ENCODE measurements at regions not wholly inside any gene's neighbourhood (a gene's known extent, or its start where the extent isn't known, plus 50 kb on each side); places are given as distances from the start of the nearest gene placed in this dataset.

GRCh38 chr1:5620418-5620817 lies 371.8 kb downstream of the NPHP4 start:
- Histone ChIP-seq H3K9me3 (ENCODE audit: severe bottlenecking) (no peaks in the 10 kb centered on the region), H3K27ac (no peak overlapping the region), H3K4me3 (ENCODE audit: low read depth, low read length) (no peak overlapping the region), H3K36me3 (no peaks in the 10 kb centered on the region), H3K27me3 (ENCODE audit: insufficient read depth, low read depth, severe bottlenecking) (no peaks in the 10 kb centered on the region)
- peak; percentile 28 for DNase-seq
- TF ChIP-seq CTCF (IDR thresholded peaks at IDR 0.05; ENCODE audit: low read depth, low read length), result peak; percentile 58

DNA sequence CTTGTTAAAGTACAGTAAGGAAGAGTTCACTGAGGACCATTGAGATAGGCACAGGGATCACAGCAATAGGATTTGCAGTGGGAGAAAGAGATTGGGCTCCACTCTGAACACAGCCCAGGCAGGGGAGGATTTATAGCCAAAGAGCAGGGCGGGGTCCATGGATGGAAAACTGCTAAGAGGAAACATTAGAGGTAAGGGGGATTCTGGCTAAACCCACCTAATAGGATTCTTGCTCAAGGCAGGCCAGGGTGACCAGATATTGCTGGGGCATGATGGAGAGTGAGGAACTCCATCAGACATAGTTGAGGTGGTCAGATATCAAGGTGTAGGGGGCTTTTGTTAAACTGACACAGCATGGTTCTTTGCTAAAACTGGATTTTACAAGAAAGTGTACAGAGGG lies 372.8 kb downstream of the NPHP4 start:
- Histone ChIP-seq H3K27ac (no peak overlapping the region), H3K4me3 (ENCODE audit: low read depth, low read length) (no peak overlapping the region), H3K36me3 (no peaks in the 10 kb centered on the region), H3K9me3 (ENCODE audit: severe bottlenecking) (no peaks in the 10 kb centered on the region), H3K27me3 (ENCODE audit: insufficient read depth, low read depth, severe bottlenecking) (no peaks in the 10 kb centered on the region)
- TF ChIP-seq CTCF (IDR thresholded peaks at IDR 0.05; ENCODE audit: low read depth, low read length), result no peak
- DNase-seq, result no peak

DNA sequence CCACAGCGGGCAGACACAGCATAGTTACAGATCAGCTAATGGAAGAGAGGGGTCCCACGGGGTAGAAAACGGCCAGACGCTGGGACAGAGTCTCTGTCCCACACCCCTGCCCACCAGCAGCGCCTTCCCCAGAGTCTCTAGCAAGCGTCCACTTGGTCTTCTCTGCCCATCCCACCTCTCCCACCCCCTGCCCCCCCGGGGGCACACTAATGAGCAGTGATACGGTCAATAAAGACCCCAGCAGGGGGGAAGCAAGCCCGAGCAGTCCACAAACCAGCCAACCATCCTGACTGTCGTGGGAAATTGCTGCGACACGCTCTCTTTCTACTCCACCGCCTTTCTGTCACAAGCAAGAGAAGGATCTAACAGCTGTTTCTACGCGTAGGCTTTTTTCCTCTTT lies 374.7 kb downstream of the NPHP4 start:
- TF ChIP-seq CTCF (IDR thresholded peaks at IDR 0.05; ENCODE audit: low read depth, low read length), result no peak
- no peak for DNase-seq
- H3K27ac ChIP-seq, result no peak overlapping the region
- no peaks in the 10 kb centered on the region for H3K27me3 ChIP-seq (ENCODE audit: insufficient read depth, low read depth, severe bottlenecking)
- H3K4me3 ChIP-seq (ENCODE audit: low read depth, low read length), result no peak overlapping the region
- H3K9me3 ChIP-seq (ENCODE audit: severe bottlenecking), result no peaks in the 10 kb centered on the region
- H3K36me3 ChIP-seq, result no peaks in the 10 kb centered on the region

DNA sequence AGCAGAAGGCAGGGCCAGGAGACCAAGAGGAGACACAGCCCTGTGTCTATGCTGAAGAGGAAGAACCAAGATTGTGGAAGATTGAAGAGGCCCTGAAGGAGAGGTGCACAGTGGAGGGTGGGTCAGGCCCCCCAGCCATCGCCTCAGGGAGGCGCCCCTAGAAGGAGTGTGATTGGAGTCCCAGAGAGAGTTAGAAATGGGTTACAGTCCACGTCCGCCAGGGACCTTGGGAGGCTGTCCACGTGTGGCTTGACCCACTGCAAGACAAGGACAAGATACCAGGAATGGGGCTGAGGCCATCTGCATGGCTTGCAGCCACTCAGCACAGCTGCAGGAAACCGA lies 375.1 kb downstream of the NPHP4 start:
- H3K4me3 ChIP-seq (ENCODE audit: low read depth, low read length), result no peak overlapping the region
- no peaks in the 10 kb centered on the region for H3K27me3 ChIP-seq (ENCODE audit: insufficient read depth, low read depth, severe bottlenecking)
- no peaks in the 10 kb centered on the region for H3K9me3 ChIP-seq (ENCODE audit: severe bottlenecking)
- H3K27ac ChIP-seq, result no peak overlapping the region
- TF ChIP-seq CTCF (IDR thresholded peaks at IDR 0.05; ENCODE audit: low read depth, low read length), result no peak
- no peaks in the 10 kb centered on the region for H3K36me3 ChIP-seq
- DNase-seq, result no peak

GRCh38 chr1:5616366-5617178 lies 375.7 kb downstream of the NPHP4 start:
- H3K4me3 ChIP-seq (ENCODE audit: low read depth, low read length), result no peak overlapping the region
- no peaks in the 10 kb centered on the region for H3K36me3 ChIP-seq
- H3K27ac ChIP-seq, result no peak overlapping the region
- no peak for DNase-seq
- no peaks in the 10 kb centered on the region for H3K27me3 ChIP-seq (ENCODE audit: insufficient read depth, low read depth, severe bottlenecking)
- no peak for TF ChIP-seq CTCF (IDR thresholded peaks at IDR 0.05; ENCODE audit: low read depth, low read length)
- H3K9me3 ChIP-seq (ENCODE audit: severe bottlenecking), result no peaks in the 10 kb centered on the region

- TF ChIP-seq CTCF (IDR thresholded peaks at IDR 0.05; ENCODE audit: low read depth, low read length), result no peak
- H3K4me3 ChIP-seq (ENCODE audit: low read depth, low read length), result no peak overlapping the region
- H3K27me3 ChIP-seq (ENCODE audit: insufficient read depth, low read depth, severe bottlenecking), result no peaks in the 10 kb centered on the region
- H3K27ac ChIP-seq, result no peak overlapping the region
- DNase-seq, result no peak
- no peaks in the 10 kb centered on the region for H3K36me3 ChIP-seq
- H3K9me3 ChIP-seq (ENCODE audit: severe bottlenecking), result no peaks in the 10 kb centered on the region
Observed at GRCh38 chr1:5615076-5615475, 377.1 kb downstream of the NPHP4 start.
